ENCODE measurements at regions not wholly inside any gene's neighbourhood (a gene's known extent, or its start where the extent isn't known, plus 50 kb on each side); places are given as distances from the start of the nearest gene placed in this dataset.

DNA sequence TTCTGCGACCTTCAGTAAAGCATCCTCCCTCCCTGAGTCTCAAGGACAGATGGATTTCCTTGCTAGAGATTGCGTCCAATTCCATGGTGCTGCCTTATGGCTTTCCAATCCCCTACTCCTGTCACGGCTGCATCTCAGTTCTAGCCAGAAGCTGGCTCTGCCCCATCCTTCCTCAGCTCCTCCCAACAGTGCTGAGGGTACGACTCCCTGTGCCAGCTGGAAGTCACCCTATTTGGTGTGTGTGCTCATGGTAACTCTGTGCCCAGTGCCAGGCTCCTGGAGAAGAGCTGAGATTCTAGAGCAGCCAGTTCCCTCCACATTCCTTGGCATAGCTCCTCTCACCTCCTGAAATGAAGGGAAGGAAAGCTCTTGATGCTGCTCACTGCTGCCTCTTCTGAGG, 185.0 kb upstream of the PODXL start:
- ChIA-PET POLR2A (no interaction called here), CTCF (interaction anchor here (1.1 kb wide), 1 partner anchor 118 kb away, joined by 3 read pairs; no protein-coding TSS in a partner anchor)
- H3K4me3 Mint-ChIP-seq = no peak overlapping the region
- no peak overlapping the region for H3K27ac Mint-ChIP-seq
- TF ChIP-seq CTCF (IDR thresholded peaks at IDR 0.05) = no peak
- intact Hi-C loops (cut with micrococcal nuclease) = no loop called here
- no peaks in the 10 kb centered on the region for H3K9me3 Mint-ChIP-seq
- ATAC-seq = no peak
- no peaks in the 10 kb centered on the region for H3K4me1 Mint-ChIP-seq (ENCODE audit: low read depth)
- no peak for DNase-seq
- peaks cover 6% of the 10 kb centered on the region for H3K27me3 Mint-ChIP-seq
- no peaks in the 10 kb centered on the region for H3K36me3 Mint-ChIP-seq (ENCODE audit: low read depth)

DNA sequence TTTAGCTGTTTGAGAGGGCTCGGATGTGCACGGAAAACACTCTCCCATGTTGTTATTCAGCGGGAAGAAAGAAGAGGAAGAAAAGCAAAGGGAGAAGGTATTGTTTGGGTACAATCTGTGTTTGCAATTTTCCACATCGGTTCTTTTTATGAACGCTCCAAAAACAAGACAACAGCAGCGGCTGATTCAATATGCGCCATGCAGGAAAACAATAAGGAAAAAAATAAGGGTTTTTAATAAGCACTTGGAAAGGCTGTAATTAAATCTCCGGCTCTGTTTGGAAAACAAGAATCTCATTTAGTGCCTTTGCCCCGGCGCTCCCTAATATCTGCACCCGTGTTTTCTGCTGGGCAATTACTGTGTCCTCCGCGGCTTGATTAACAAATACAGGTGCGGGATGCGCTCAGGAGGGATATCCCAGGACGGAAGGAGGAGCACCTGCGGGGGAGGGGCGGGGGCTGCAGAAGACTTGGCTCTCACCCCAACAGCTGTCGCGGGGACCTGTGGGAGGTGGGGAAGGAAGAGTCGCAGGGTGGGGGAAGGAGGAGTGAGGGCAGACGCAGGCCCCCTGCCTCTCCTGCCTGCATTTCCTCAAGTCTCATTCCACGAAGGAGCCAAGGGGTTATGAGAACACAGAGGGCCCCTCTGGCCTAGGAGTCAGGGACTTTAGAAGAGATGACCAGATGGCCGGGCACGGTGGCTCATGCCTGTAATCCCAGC, 181.5 kb upstream of the PODXL start:
- H3K27me3 Mint-ChIP-seq = peaks cover 15% of the 10 kb centered on the region
- POLR2A ChIA-PET = no interaction called here
- ATAC-seq = no peak
- CTCF ChIA-PET = no interaction called here
- H3K36me3 Mint-ChIP-seq (ENCODE audit: low read depth) = no peaks in the 10 kb centered on the region
- no peak overlapping the region for H3K27ac Mint-ChIP-seq
- no peak for DNase-seq
- intact Hi-C loops (cut with micrococcal nuclease) = no loop called here
- no peaks in the 10 kb centered on the region for H3K4me1 Mint-ChIP-seq (ENCODE audit: low read depth)
- no peak for TF ChIP-seq CTCF (IDR thresholded peaks at IDR 0.05)
- no peaks in the 10 kb centered on the region for H3K9me3 Mint-ChIP-seq
- no peak overlapping the region for H3K4me3 Mint-ChIP-seq

DNA sequence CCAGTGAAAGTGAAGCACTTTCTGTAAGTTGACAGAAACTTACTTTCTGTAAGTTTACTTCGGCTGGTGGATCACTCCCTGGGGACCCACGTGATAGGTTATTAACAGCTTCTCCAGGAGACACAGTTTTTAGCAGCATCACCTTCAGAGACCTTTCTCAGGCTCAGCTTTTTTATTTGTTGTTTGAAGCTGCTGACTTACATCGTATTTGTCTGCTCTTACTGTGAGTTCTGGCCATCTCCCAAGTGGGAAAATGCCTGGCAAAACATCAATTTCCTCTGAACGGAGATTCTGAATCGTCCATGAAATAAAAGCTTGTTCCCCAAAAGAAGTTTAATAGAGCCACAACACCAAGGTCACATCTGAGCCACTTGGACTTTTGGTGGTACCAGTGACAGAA, 178.7 kb upstream of the PODXL start:
- no peaks in the 10 kb centered on the region for H3K9me3 Mint-ChIP-seq
- ATAC-seq (no peak), DNase-seq (no peak)
- POLR2A ChIA-PET = no interaction called here
- H3K4me1 Mint-ChIP-seq (ENCODE audit: low read depth) = no peaks in the 10 kb centered on the region
- peaks cover 17% of the 10 kb centered on the region for H3K27me3 Mint-ChIP-seq
- H3K27ac Mint-ChIP-seq = no peak overlapping the region
- CTCF ChIA-PET = no interaction called here
- TF ChIP-seq CTCF (IDR thresholded peaks at IDR 0.05) = no peak
- intact Hi-C loops (cut with micrococcal nuclease) = no loop called here
- H3K4me3 Mint-ChIP-seq = no peak overlapping the region
- no peaks in the 10 kb centered on the region for H3K36me3 Mint-ChIP-seq (ENCODE audit: low read depth)

- intact Hi-C loops (cut with micrococcal nuclease) = no loop called here
- ATAC-seq (no peak), DNase-seq (no peak)
- no peaks in the 10 kb centered on the region for H3K36me3 Mint-ChIP-seq (ENCODE audit: low read depth)
- no peak overlapping the region for H3K4me3 Mint-ChIP-seq
- H3K9me3 Mint-ChIP-seq = peaks cover 3% of the 10 kb centered on the region
- POLR2A ChIA-PET = no interaction called here
- H3K27me3 Mint-ChIP-seq = peaks cover 17% of the 10 kb centered on the region
- no peak for TF ChIP-seq CTCF (IDR thresholded peaks at IDR 0.05)
- CTCF ChIA-PET = no interaction called here
- no peaks in the 10 kb centered on the region for H3K4me1 Mint-ChIP-seq (ENCODE audit: low read depth)
- H3K27ac Mint-ChIP-seq = no peak overlapping the region
Measured at GRCh38 chr7:131733604-131734003, 177.2 kb upstream of the PODXL start.

- H3K9me3 Mint-ChIP-seq = peaks cover 3% of the 10 kb centered on the region
- ATAC-seq (no peak), DNase-seq (no peak)
- H3K4me1 Mint-ChIP-seq (ENCODE audit: low read depth) = no peaks in the 10 kb centered on the region
- H3K4me3 Mint-ChIP-seq = no peak overlapping the region
- H3K27me3 Mint-ChIP-seq = peaks cover 6% of the 10 kb centered on the region
- no peak for TF ChIP-seq CTCF (IDR thresholded peaks at IDR 0.05)
- ChIA-PET CTCF (no interaction called here), POLR2A (no interaction called here)
- H3K36me3 Mint-ChIP-seq (ENCODE audit: low read depth) = no peaks in the 10 kb centered on the region
- intact Hi-C loops (cut with micrococcal nuclease) = no loop called here
- H3K27ac Mint-ChIP-seq = no peak overlapping the region
Measured at GRCh38 chr7:131727189-131727588, 170.8 kb upstream of the PODXL start.

Data from activated CD8-positive, alpha-beta T cell treated with anti-CD3 and anti-CD28 coated beads for 36 hours (primary cell).